Posterior vena cava (tissue), 2 donors: ENCODE measurements at regions not wholly inside any gene's neighbourhood (a gene's known extent, or its start where the extent isn't known, plus 50 kb on each side); places are given as distances from the start of the nearest gene placed in this dataset.
"Not testable (repeated sequence)": the region's sequence is repeated elsewhere in the genome, so short reads cannot be mapped to it uniquely, and the experiment has no call there.

Source experiments
- DNase-seq: peaks from one replicate; pipeline ENCODE4 v3.0.0-alpha.2; 2020; ENCODE audit warnings: low spot score
- intact Hi-C, 2 donors: fragments of 100-400 bp; cut with DNase I; formaldehyde crosslinking; loops; one replicate each; pipeline versions ENCODE4 v1.14.1 to v1.14.2; 2022 to 2023
- donor health status: DM: yes; HTN: yes; CAD: no.
- donor health status: DM: yes; HTN: yes; CAD: no.

DNA sequence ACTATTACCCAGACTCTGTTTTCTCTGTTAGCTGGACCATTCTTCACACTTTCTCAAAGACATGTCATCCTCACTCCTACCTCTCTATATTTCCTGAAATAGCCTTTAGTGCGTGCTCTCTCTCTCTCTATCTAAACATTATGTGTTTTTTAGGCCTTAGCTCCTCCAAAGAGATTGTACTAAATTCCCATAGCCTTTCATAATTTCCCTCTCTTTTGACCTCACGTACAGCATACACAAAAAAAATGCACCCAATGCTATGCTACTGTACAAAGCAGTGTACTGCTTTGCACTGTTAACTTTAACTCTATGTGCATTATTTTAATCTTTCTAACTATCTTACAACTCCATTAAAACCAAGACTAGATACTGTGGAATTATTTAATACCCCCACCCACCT lies 288.4 kb downstream of the DAD1 start:
- no peak for DNase-seq
- intact Hi-C loops, result no loop called here

DNA sequence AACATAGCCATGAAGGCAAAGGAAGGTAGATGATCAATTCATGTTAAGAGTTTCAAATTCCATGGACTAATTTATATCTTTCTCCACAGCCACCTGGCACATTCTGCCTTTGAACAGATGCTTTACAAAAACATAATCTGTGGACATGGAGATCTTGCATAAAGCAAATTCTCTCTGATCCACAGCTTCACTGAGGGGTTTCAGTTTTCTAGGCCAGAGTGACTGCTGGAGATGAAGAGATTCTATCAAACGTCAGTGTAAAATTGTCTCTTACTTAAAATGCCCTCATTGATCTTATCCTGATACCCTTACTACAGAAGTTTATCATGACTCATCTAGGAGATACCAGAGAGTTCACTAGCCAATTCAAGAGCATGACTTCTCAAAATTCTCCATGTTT lies 291.6 kb downstream of the DAD1 start:
- intact Hi-C loops, result no loop called here
- no peak for DNase-seq

DNA sequence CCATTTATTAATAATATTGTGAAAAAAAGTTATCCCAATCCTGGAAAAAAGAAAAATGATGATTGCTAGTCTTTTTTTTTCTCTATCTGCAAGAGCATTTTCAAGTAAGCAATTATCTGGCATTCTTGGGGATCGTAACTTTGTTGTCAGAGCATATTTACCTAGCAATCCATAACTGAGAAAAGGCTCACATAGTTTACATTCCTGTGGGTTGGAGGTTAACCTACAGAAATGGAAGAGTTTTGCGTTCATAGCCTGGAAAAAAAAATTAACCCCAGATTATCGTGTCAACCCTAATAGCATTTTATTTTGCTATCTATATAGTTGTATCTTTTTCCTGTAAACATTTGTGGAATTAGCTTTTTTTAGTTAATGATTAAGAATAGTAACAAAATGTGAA lies 292.3 kb downstream of the DAD1 start:
- intact Hi-C loops, result no loop called here
- no peak for DNase-seq

DNA sequence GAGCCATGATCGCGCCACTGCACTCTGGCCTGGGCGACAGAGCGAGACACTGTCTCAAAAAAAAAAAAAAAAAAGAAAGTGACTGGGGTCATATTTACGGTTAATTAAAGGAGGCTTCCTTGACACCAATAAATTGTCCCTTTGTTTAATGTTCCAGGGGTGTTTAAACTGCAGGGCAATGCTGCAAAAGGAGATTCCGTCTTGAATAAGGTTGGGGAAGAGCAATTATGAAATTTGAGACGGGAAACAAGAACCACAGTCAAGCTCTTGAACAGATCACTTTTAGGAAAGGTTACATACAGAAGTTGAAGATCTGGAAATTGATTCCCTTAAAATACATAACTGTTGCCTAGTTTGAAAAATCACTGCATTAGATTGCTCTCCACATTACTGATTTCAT lies 292.9 kb downstream of the DAD1 start:
- intact Hi-C loops, result no loop called here
- no peak for DNase-seq

DNA sequence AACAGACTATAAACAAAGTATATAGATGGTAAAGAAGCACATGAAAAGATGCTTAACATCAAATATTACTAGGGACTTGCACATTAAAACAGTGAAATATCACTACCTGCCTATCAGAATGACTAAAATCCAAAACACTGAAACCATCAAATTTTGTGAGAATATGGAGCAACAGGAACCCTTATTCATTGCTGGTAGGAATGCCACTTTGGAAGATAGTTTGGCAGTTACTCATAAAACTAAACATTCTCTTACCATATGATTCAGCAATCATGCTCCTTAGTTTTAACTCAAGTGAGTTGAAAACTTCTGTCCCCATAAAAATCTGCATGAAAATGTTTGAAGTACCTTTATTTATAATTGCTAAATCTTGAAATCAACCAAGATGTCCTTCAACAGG lies 297.6 kb downstream of the DAD1 start:
- intact Hi-C loops, result no loop called here
- no peak for DNase-seq

DNA sequence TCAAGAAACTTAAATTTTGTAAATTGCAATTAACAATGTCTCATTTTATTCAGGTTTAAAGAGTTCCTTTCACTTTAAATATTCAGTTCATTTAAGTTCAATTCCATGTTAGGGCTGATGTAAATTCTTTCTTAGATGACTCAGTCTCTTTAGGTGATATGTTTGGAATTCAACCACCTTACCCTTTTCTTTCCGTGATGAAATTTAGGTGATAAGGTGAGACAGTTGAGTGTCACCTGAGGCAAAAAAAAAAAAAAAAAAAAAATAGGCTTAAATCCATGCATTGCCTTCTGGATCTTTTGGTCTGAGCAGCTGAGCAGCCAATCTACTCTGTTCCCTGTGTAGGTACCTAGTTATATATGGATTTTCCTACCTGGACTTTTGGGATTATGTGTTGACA lies 299.5 kb downstream of the DAD1 start:
- intact Hi-C loops, result no loop called here
- DNase-seq, result no peak

DNA sequence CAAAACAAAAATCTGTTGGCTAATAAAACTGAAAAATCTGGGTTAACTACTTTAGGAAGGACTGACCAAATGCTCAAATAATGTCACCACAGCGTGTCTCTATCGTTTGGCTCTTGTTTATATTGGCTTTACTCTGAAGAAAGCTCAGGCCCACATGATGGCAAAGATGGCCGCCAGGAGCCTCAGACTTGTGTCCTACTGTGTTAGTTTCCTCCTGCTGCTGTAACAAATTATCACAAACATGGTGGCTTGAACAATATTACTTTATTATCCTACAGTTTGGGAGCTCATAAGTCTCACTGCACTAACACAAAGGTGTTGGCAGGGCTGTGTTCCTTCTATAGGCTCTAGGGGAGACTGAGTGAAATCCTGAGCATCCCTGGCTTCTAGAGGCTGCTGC lies 303.0 kb downstream of the DAD1 start:
- intact Hi-C loops, result no loop called here
- DNase-seq, result no peak

DNA sequence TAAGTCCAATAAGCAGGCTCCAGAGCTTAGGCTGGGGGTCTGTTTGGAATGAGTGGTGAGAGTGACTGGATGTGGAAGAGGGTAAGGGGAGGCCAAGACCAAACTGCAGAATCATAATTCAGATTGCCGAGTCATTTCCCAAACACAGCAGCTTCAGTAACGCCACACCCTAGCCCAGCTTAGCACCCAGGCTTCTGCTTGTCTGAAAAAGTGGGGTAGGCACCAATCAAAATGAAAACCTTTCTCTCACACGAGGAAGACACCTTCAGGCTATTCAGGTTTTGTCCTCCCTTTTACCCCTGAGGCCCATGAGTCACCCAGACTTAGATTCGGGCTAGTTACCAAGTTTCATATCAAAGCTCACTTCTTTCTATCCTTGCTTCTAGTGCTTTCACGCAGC lies 306.1 kb downstream of the DAD1 start:
- no peak for DNase-seq
- intact Hi-C loops, result loop anchor here in 1 of 2 donors (5.0 kb wide), 1 partner anchor 409 kb away; no protein-coding TSS in a partner anchor

DNA sequence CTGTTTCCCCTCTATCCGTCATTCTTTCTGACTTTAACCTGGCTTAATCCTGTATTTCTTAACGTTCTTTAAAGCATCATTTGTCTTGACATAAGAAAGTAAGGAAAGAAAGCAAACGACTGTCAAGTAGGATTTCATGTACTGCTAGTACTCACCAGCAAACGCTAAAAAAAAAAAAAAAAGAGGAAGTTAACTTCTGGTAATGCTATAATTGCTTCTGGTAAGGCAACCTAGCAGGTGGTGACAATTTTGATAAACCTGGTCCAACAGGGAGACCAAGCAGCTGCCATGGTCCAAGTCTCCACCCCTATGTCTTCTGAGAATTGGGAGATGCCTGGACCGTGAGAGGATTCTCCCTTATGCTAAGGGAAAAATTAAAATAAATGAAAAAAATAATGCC lies 306.6 kb downstream of the DAD1 start:
- intact Hi-C loops, result loop anchor here in 1 of 2 donors (5.0 kb wide), 1 partner anchor 410 kb away; no protein-coding TSS in a partner anchor

DNA sequence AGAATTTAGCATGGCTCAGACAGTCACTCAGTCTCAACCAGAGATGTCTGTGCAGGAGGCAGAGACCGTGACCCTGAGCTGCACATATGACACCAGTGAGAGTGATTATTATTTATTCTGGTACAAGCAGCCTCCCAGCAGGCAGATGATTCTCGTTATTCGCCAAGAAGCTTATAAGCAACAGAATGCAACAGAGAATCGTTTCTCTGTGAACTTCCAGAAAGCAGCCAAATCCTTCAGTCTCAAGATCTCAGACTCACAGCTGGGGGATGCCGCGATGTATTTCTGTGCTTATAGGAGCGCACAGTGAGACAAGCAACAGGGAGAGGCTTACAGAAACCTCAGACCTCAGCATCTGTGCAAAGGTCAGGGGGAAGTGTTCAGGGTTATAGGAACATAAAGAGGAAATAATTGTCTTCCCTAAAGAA lies 307.6 kb downstream of the DAD1 start:
- DNase-seq, result not testable (repeated sequence)
- intact Hi-C loops, result loop anchor here in 1 of 2 donors (5.0 kb wide), 1 partner anchor 411 kb away; no protein-coding TSS in a partner anchor

More for the DNA sequence above, 306.6 kb downstream of the DAD1 start:
- DNase-seq, result no peak

DNA sequence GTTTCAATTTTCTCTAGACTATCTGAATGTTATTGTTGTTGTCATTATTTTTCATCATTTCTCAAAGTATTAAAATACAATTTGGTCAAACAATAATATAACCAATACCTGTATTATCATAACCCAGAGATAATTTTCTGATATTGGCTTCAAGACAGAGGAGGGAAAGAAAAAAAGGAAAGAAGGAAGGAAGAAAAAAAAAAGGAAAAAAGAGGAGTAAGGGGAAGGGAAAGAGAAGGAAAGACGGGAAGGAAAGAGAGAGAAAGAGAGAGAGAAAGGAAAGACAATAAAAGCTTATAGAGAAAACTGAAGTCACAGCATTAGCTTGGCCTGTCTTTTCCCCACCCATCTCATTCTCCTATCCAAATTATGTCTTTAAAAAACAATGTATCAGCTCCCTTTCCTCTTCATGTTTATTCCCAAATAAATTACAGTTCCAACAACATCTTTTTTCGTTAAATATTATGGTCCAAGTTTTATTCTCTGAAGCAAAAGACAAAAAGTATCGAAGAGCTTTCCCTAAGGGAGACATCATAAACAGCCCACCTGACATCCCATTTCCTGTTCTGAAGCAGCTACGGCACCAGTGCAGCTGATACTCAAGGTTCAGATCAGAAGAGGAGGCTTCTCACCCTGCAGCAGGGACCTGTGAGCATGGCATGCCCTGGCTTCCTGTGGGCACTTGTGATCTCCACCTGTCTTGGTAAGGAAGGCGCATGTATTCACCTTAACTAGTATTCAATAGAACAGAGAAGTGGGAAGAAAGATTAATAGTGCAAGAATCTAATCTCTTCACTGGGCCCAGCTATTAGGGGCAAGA lies 308.3 kb downstream of the DAD1 start:
- intact Hi-C loops, result loop anchor here in 1 of 2 donors (5.0 kb wide), 1 partner anchor 412 kb away; no protein-coding TSS in a partner anchor

DNA sequence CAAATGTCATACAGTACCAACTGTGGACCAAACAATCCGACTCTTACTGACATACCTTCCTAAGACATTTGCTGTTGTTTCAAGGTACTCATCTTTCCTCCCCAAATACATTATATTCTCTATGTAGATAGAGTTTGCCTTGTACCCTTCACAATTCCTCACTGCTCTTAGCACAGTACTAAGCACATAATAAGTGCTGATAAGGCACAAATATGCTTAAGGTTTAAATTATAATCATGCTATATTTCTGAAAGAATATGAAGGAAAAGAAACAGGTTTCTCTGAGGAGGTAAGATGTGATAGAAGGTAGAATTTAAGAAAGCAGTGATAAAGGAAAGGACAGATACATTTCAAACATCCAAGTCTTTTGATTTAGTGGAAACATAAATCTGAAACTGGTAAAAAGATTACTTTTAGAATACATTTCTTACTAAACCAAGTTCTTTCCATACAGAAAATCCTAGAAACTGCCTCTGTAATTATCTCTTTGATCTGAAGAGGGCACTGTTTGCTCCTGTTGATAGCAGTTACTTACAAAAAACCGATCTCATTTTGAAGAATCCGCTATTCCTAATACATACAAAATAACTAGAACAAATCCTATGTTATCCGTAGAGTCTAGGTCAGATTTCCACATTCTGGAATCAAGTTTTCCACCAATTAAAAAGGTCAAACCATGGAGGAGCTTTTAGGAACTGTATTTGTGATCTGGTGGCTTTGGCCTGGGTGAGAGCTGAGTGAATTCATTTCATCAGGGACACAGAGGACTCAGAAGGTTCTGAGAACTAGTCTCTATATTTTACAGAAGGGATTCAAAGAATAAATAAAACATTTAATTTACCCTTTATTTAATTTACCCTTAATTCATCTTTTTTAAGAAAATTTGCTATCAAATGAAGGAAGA lies 311.9 kb downstream of the DAD1 start:
- no peak for DNase-seq
- intact Hi-C loops, result no loop called here

More for the DNA sequence above, 308.3 kb downstream of the DAD1 start:
- no peak for DNase-seq

DNA sequence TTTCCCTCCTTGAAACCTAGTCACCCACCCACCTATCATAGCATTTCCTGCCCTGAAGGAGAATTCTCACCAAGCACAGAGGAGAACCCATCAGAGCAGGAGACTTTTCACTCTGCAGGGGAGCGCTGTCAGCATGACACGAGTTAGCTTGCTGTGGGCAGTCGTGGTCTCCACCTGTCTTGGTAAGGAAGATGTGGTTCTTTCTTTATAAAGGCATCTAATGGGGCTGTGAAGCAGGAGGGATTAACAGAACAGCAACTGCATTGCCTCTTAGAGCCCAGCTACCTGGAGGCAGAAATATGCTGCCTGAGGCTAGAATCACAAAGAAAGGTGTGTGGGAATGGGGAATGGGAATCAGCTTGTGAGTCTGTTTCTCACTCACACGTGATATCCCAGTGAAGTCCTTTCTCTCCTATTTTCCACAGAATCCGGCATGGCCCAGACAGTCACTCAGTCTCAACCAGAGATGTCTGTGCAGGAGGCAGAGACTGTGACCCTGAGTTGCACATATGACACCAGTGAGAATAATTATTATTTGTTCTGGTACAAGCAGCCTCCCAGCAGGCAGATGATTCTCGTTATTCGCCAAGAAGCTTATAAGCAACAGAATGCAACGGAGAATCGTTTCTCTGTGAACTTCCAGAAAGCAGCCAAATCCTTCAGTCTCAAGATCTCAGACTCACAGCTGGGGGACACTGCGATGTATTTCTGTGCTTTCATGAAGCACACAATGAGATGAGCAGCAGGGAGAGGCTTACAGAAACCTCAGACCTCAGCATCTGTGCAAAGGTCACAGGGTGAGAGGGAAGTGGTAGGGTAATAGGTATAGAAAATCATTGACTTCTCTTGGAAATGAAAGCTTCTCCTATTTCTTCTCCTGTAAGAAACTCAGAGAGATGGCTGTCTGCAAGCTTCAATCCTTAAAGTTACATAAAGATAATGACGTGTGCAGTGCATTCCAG lies 316.9 kb downstream of the DAD1 start:
- intact Hi-C loops, result no loop called here
- DNase-seq, result no peak

DNA sequence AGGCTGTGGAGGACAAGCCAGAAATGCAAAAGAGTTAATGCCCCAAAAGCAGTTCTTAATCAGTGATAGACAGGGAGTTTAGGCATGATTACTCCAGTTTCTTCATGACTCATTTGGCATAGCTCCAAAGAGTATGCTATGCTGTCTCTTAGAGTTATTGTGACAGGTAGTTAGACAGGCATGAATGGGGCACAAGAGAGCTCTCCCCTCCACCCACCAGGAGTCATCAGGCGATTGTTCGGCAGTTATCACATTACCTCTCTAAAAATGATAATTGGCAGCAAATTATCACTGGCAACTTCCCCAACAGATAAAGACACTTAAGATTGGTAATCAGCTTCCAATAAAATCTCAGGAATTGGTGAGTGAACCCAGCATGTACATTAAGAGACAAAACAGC lies 320.1 kb downstream of the DAD1 start:
- DNase-seq, result no peak
- intact Hi-C loops, result no loop called here

DNA sequence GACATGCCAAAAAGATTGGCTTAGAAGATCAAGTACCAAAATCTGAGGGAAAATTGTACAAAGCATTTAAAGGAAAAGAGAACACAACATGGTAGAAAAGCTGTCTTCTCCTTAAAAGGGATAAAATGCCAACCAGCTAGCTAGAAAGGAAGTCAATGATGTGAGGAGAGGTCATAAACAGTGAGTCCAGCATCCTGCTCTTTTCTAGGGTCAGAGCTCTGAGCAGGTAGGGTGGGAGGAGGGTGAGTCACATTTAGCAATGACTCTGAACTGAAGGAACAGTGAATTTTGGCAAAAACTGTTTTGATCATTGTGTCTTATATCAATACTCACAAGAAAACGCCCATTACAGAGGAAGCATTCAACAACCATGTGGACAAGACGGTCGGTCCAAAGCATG lies 322.3 kb downstream of the DAD1 start:
- intact Hi-C loops, result no loop called here
- DNase-seq, result no peak

DNA sequence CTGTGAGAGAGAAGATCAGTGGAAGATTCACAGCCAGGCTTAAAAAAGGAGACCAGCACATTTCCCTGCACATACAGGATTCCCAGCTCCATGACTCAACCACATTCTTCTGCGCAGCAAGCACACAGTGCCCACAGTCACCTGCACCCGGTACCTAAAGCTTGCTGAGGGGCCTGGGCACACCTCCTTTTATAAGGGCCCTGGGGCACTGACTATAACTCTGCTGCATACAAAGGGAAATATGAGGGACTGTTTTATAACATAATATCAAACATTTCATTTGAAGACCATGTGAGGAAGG lies 322.9 kb downstream of the DAD1 start:
- intact Hi-C loops, result no loop called here
- DNase-seq, result no peak

DNA sequence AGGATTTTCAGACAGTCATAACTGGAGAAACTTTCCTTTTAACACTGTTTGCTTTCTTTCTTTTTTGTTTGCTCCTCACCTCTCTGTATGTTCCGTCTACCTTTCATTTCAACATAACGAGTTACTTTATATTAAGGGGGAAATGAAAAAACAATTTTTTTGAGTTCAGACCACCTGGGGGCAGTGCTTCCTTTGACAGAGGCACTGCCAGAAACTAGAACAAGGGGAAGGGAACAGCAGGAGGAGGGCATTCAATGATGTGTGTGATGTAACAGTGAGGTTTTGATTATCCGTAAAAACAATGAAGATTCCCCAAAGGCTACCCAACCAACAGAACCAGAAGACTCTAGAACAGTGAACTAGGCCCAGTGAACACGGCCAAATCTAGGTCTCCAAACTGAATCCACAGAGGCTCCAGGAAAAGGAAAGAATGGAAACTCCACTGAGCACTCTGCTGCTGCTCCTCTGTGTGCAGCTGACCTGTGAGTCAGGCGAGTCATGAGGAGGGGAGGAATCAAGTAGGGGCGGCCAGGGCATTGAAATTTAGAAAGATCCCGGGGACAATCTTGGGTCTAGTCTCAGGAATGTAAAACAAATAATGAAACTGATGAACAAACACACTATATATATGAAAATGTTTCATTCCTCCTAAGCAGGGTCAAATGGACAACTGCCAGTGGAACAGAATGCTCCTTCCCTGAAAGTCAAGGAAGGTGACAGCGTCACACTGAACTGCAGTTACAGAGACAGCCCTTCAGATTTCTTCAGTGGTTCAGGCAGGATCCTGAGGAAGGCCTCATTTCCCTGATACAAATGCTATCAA lies 323.5 kb downstream of the DAD1 start:
- no peak for DNase-seq
- intact Hi-C loops, result no loop called here

DNA sequence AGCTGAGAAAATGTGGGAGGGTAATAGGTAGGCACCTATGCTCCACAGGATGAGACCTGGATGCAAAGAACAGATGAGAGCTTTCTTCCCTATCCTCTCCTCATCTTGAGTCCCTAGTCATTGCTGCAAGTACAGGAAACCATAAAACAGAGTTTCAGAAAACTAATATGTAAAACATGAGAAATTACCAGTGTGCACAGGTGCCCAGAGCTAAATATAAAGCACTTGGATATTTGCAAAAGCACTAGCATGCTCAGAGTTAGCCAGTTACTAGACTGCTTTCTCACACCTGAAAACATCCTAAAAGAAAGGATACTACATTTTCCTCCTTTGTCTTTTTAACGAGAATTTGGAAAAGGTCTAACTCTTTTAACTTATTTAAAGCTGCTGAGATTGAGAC lies 324.3 kb downstream of the DAD1 start:
- no peak for DNase-seq
- intact Hi-C loops, result no loop called here

DNA sequence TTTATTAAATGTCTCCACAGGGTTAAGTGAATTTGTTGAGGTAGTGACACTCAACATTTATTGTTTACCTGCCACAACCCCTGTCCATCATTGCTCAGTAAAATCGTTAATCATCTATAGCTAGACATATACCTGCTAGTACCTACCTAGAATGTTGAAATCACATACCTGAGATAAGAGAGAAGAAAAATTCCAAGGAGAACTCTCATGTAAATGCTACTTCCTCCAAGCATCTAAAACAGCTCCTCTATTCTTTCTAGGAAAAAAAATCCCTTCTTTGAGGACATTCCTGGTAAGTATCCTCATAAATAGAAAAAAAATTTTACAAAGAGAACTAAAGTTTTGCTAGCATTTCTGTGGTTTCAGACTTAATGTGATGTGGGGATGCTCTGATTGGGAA lies 325.1 kb downstream of the DAD1 start:
- DNase-seq, result no peak
- intact Hi-C loops, result no loop called here
